OCI-LY1 (cell line): ENCODE measurements at regions not wholly inside any gene's neighbourhood (a gene's known extent, or its start where the extent isn't known, plus 50 kb on each side); places are given as distances from the start of the nearest gene placed in this dataset.

ENCODE experiments used
- EZH2 ChIP-seq: fragments of 200-600 bp; sonication (generic), shearing (Covaris generic); IDR thresholded peaks from 2 replicates; pipeline ENCODE4 v1.8.0; 2017; ENCODE audit warnings: borderline replicate concordance, mixed run types, mild to moderate bottlenecking, antibody characterized with exemption, low read length, moderate library complexity, mixed read lengths
- TF ChIP-seq, protein P1 (sequence below): fragments of 200-600 bp; sonication (generic), shearing (Covaris generic); IDR thresholded peaks from 2 replicates; pipeline ENCODE4 v1.5.1; 2017; ENCODE audit warnings: mild to moderate bottlenecking, antibody characterized with exemption, low read length, moderate library complexity, mixed read lengths

GRCh38 chr4:147174591-147174990 lies 228.9 kb upstream of the TTC29 start:
- TF ChIP-seq, protein P1, sequence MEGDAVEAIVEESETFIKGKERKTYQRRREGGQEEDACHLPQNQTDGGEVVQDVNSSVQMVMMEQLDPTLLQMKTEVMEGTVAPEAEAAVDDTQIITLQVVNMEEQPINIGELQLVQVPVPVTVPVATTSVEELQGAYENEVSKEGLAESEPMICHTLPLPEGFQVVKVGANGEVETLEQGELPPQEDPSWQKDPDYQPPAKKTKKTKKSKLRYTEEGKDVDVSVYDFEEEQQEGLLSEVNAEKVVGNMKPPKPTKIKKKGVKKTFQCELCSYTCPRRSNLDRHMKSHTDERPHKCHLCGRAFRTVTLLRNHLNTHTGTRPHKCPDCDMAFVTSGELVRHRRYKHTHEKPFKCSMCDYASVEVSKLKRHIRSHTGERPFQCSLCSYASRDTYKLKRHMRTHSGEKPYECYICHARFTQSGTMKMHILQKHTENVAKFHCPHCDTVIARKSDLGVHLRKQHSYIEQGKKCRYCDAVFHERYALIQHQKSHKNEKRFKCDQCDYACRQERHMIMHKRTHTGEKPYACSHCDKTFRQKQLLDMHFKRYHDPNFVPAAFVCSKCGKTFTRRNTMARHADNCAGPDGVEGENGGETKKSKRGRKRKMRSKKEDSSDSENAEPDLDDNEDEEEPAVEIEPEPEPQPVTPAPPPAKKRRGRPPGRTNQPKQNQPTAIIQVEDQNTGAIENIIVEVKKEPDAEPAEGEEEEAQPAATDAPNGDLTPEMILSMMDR = no peak
- TF ChIP-seq EZH2 = no peak
